Esophagus mucosa (tissue), 1 donor: ENCODE measurements at regions not wholly inside any gene's neighbourhood (a gene's known extent, or its start where the extent isn't known, plus 50 kb on each side); places are given as distances from the start of the nearest gene placed in this dataset.
"Not testable (repeated sequence)": the region's sequence is repeated elsewhere in the genome, so short reads cannot be mapped to it uniquely, and the experiment has no call there.

Experiments
- ATAC-seq: fragments of 200-7000 bp; cut with Tn5 transposase; one replicate; pipeline ENCODE4 v1.9.1; 2020
- donor health status: DM: yes; HTN: yes; CAD: no.

DNA sequence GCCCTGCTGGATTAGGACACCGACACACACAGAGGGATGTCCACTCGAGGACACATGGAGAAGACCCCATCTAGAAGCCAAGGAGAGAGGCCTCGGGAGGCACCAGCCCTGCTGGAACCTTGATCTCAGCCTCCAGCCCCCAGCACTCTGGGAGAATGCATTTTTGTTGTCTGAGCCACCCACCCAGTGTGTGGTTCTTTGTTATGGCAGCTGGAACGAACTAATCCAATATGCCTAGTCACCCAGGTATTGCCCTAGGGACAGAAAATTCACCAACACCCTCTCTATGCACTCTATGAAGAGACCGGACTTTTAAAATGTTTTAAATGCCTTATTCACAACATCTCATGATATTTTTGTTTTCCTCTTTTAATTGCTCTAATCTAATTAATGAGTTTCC is 117.4 kb downstream of the CRYAA start:
- ATAC-seq = no peak

- ATAC-seq = no peak
Measured at GRCh38 chr21:43284700-43285099, 115.9 kb downstream of the CRYAA start.

DNA sequence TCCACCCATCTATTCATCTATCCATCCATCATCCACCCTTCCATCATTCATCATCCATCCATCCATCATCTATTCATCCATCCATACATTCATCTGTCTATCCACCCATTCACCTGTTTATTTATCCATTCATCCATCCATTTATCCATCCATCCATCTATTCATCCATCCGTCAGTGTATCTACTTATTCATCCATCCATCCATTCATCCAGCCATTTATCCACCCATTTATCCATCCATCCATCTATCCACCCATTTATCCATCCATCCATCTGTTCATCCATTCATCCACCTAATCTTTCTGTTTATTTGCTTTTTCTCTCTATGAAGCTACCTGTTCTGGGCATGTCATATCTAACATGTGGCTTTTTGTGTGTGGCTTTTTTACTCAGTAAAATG is 115.4 kb downstream of the CRYAA start:
- ATAC-seq = no peak

DNA sequence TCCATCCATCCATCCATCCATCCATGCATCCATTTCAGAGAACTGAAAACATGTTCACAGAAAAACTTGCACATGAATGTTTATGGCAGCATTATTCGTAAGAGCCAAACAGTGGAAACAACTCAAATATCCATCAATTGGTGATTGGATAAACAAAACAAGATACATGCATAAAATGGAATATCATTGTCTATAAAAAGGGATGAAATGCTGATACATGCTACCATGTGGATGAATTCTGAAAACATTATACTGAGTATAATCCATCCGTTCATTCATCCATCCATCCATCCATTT is 115.1 kb downstream of the CRYAA start:
- not testable (repeated sequence) for ATAC-seq

- ATAC-seq = no peak
Measured at GRCh38 chr21:43283136-43283924, 114.5 kb downstream of the CRYAA start.

DNA sequence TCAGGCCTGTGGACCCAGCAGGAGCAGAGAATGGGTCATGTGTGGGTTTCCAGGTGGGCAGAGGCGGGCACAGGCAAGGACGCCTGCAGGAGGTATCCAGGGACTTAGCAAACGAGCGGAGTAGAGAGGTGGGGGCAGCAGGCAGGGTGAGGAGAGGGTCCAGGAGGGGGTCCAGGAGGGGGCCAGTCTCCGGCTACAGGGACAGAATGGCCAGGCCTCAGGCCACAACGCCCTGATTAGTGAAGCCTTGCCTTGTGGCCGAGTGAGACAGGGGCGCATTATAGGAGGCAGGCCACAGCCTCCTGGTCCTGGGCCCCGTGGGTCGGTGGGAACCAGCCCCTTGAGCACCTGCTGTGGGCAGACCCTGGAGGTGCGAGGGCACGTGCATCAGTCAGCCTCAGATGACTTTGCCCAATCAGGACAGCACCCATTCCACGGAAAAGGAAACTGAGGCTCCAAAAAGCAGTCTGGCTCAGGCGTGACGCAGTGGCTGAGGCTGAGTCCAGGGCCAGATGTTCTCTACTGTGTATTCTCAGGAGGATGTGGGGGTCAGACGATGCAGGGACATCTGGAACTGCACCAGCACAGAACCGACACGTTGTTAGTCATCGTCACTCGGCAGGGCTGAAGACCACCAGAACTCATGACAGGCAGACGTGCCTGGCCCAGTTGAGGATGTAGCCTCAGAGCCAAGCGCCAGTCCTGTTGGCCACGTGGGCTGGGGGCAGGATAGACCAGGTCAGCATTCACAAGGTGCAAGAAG is 113.7 kb downstream of the CRYAA start:
- ATAC-seq = peak; percentile 16

DNA sequence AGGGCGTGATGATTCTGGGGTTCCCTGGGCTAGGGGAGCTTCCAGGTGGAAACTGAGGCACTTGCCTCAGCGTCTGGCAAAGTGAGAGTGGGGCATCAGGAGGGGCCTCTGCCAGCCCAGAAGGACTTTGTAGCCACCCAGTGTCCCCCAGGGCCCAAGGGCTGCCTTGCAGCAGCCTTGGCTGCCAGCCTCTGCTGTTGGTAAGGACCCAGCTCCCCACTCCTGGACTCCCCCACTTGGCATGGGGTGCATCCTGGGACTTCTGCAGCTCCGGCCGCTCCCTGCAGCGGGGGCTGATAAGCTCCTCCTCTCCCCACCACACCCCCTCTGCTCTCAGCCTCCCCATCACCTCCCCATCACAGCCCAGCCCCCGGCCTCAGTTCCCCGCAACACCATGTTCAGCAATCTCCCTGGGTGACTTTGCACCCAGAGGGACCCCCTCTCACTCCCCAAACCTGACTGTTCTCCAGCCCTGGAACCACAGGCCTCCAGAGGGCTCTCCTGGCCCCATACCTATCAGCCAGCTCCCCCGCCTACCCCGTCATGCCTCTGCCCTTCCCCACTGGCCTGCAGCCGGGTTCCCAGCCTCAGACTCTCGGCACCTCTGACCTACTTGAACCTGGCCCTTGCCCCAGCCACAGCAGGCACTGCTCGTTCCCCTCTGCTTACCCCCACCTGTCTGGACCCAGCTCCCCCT is 113.0 kb downstream of the CRYAA start:
- ATAC-seq = no peak

DNA sequence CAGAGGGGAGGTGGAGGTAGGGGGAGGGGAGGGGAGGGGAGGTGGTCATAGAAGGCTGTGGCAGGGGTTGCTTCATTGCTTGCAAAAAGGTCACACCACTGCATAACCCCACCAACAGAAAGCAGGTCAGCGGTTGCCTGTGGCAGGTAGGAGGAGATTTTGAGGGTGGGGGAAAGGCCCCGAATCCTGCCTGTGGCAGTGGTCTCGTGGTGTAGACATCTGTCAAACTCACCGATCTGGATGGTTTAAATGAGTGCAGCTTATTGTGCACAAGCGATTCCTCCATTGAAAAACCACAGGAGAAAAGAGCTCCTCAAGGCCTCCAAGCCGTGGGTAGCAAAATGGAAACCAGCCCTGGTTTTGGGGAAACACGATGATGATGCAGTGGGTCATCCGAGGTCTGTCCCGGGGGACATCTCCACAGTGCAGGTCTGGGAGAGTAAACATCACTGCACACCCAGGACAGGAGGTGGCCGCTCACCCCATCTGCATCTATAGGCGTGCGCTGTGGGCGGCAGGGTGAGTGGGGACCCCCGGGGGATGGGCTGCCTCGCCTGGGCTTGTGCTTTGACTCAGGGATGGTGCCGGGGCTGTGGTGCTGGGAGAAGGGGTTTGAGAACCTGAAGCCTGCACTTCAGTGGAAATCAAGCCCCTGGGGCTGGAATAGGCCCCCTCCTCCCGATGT is 112.3 kb downstream of the CRYAA start:
- ATAC-seq = no peak

DNA sequence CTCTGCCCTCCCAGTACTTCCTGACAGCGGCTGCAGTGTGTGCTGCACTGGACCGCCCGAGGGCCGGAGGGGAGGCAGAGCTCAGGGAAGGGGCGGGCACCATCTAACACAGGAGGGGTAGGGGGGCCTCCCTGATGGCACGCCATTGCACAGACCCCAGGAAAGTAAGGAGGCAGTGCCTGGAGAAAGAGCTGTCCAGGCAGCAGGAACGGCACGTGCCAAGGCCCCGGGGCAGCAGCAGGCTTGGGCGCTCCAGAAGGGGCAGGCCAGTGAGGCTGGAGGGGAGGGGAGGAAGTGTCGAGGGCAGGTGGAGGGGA is 110.7 kb downstream of the CRYAA start:
- ATAC-seq = no peak

DNA sequence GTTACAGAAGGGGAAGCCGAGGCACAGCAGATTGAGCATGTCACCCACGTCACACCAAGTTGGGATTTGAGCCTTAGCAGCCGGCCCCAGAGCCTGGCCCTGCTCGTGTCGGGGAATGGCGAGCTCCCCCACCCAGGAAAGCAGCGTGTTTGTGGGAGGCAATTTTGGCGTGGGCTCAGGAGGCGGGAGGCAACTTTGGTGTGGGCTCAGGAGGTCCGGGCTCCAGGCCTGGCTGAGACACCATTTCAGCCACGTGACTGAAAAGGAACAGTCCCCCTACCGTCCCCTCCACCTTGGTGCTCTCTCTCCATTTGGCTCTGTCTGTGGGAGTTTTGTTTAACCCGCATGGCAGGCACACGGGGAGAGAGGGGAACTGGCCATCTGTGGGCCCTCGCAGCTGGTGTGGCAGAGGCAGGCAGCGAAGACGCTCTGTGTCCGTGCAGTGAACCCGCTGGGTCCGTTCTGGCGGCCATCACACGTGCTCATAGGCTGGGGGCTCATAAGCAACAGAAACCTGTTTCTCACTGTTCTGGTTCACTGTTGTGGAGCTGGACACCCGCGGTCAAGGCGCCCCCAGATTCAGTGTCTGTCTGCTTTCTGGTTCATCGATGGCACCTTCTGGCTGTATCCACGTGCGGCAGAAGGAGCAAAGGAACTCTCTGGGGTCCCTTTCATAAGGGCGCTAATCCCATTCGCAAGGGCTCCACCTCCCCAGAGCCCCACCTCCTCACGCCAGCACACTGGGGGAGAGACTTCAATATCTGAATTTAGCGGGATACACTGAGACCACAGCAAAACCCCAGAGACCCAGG is 110.2 kb downstream of the CRYAA start:
- no peak for ATAC-seq

GRCh38 chr21:43278359-43278758 is 109.6 kb downstream of the CRYAA start:
- peak; percentile 22 for ATAC-seq

DNA sequence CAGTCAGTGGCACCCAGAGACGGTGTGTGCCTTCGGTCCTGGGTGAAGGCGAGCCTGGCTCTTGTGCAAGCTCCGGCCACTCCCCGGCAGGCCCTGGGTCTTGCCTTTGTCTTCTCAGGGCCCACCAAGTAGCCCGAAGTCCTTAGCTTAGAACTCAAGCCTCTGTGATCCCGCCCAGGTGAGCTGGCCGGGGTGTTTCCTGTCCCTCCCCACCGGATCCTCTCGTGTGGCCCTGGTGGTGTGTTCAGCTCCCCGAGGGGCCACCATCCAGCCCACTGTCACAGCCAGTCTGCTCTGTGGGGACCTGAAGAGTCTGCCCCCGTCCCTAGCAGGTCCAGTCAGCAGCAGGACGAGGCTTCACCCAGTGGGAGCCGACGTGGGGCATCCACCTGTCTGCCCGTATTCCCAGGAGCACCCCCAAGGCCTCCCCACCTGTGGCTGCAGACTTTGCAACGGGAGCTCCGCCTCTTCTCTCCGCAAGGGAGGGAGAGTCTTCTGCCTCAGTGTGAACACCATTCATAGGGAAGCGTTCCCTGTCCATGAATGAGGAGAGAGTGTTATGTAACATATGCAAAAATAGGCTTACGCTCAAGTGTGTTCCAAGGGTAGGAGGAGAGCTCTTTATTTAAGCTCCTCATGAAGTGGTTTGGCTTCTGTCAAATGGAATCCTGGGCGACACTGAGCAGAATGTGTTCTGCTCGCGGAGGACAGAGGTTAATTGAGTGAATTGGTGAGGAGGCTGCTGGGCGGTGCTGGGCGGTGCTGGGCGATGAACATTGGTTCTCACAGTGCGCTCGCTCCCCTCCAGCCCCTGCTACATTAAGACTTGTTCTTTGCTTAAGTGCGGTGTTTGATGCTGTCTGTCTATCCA is 108.9 kb downstream of the CRYAA start:
- ATAC-seq = peak; percentile 5

GRCh38 chr21:43276811-43277210 is 108.0 kb downstream of the CRYAA start:
- no peak for ATAC-seq

GRCh38 chr21:43275421-43276211 is 106.8 kb downstream of the CRYAA start:
- ATAC-seq = no peak

DNA sequence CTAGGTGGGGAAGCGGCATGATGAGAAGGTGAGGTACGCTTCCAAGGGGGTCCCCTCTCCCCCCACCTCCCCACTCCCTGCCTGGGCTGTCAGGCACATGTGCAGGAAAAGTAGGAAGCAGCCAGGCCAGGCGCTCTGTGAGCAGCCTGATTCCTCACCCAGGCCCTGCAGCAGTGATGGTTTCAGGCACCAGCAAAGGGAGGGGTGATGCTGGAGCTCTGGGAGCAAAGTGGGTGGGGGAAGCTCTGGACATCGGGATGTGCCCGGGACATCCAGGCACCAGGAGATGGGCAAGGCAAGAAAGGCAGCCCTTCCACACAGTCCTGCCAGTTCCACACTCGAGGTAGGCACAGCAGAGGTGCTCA is 106.1 kb downstream of the CRYAA start:
- ATAC-seq = no peak

- no peak for ATAC-seq
Measured at GRCh38 chr21:43274022-43274945, 105.5 kb downstream of the CRYAA start.

GRCh38 chr21:43273708-43274021 is 104.9 kb downstream of the CRYAA start:
- no peak for ATAC-seq

- ATAC-seq = no peak
Measured at GRCh38 chr21:43273016-43273707, 104.4 kb downstream of the CRYAA start.

- no peak for ATAC-seq
Measured at GRCh38 chr21:43272591-43272990, 103.8 kb downstream of the CRYAA start.
